Stimulated activated CD8-positive, alpha-beta memory T cell treated with anti-CD3 and anti-CD28 coated beads, Interleukin-2, amount 100 ng/mL, for 48 hours (primary cell): ENCODE measurements at regions not wholly inside any gene's neighbourhood (a gene's known extent, or its start where the extent isn't known, plus 50 kb on each side); places are given as distances from the start of the nearest gene placed in this dataset.

ENCODE experiments used
- DNase-seq, 2 donors: peaks; one replicate each; pipeline ENCODE4 v3.0.0-alpha.2; 2020; ENCODE audit warnings: low read depth in 2 of 2

- peak in 1 of 2 donors; percentile 0 for DNase-seq
Measured at GRCh38 chr3:107065094-107065861, 312.0 kb upstream of the CCDC54 start.

GRCh38 chr3:107067421-107067820, 309.8 kb upstream of the CCDC54 start:
- DNase-seq = no peak

DNA sequence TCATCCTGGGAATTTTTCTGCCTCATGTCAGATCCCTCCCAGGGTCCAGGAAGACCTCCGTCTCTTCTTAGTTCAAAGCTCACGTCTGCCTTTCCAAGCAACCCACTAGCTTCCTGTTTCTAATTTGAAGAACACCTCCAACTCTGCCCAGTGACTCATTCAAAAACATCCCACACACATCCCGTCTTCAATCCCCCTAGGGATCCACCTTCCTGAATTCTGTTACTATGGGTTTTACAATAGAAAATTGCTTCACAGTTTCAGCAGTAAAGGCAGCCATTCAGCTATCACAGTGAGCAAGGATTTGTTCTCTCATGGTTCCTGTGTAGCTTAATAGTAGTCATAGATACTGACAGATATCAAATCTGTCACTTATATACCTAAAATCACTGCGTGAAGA, 308.3 kb upstream of the CCDC54 start:
- no peak for DNase-seq

DNA sequence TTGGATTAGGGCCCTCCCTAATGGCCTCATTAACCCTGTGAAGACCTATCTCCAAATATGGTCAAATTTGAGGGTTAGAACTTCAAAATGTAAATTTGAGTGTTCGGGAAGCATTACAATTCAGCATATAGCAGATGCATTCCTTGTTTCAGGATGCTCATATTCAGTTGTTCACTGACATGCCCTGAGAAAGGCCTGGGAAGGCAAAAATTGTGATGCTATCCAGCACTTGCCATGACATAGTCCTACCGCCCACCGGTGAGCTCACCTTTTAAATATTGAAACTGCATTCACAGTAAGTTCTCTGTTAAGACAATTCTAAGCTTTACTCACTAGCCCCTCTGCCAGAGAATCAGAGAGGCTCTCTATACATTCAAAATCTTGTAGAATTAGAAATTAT, 300.3 kb upstream of the CCDC54 start:
- DNase-seq = no peak

DNA sequence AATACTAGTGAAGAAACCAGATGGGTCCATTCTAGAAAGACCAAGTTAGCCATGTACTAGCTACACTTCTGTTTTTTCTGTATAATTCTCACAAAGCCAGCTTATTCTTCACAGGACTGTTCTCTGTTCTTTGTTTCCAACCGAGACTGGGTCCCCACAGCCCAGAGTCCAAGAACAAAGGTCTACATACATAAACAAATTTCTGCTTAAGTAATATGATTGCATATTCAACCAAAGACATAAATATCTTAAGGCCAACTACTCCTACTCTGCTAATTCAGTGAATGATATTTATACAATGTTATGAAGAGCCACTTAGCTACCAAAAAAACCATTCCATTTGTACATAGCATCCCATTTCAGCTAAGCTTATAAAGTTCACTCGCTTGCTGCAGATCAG, 299.8 kb upstream of the CCDC54 start:
- no peak for DNase-seq

DNA sequence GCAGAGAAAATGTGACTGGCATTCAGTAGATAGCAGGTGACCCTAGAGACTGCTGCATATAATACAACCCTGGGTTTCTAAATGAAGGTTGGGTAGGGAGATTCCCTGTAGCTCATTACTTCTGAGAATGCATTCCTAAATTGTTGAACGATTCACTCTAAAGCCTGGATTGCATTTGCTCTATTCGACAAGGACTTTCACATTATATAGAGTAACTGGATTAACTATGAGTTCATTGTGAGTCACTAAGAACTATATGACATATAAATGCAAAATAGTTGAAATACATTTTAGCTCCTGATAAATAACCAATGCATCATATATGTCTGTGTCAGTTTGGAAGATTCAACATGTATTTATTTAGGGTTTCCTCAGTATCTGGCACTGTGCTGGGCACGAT, 294.7 kb upstream of the CCDC54 start:
- DNase-seq = no peak

DNA sequence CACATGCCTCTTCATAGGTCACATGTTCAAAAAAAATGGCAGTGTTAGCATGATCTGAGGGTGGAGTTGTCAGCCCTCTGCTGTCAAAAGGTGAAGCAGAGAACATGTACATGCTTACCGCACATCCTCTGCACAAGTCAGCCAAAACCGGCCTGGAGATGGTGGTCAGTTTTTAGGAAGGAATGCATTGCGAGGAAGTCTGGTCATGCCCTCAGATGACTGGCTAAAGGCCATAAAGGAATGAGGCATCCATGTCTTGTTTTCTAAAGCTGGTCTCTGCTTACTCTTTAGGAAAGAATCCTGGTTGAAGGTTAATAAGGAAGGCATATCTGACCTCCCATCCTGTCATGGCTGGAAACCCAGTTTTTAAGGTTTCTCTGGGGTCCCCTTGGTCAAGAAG, 292.0 kb upstream of the CCDC54 start:
- DNase-seq = no peak

- DNase-seq = no peak
Measured at GRCh38 chr3:107092121-107092520, 285.1 kb upstream of the CCDC54 start.

DNA sequence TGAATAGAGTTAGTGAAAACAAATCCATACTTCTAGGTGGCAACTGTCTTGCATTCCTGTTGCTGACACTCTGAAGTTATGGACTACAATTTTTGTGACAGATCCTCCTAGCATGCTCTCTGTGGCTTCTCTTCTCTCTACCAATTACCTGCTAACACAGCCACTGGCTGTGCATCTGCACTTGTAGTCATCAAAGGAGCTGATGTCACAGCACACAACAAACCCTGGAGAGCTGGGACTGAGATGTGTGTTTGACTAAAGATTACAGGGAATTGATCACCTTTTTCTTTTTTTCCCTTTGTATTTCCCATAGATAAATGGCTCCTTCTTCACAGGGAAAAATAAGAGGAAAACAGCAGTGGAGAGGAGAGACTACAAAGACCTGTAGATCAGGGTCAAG, 278.4 kb upstream of the CCDC54 start:
- DNase-seq = no peak

- DNase-seq = no peak
Measured at GRCh38 chr3:107100137-107100536, 277.1 kb upstream of the CCDC54 start.

DNA sequence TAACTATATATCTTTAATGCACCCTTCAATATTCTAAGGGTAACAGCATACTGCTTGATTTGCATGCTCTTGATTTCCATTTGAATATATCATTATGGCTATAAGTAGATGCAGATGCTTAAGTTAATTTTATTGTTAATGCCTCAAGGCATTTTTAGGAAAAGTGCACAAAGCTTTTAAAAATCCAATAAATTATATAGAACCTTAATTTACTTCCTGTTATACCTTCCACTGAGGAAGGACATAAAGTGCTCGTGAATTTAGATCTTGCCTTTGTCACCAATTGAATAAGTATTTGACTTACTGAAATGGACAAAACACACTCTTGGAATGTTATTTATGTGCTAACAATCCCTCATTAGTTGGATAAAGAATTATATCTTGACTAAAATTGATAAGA, 276.7 kb upstream of the CCDC54 start:
- DNase-seq = no peak

GRCh38 chr3:107103786-107104185, 273.5 kb upstream of the CCDC54 start:
- no peak for DNase-seq

GRCh38 chr3:107106316-107106715, 270.9 kb upstream of the CCDC54 start:
- no peak for DNase-seq

- DNase-seq = no peak
Measured at GRCh38 chr3:107106907-107107306, 270.3 kb upstream of the CCDC54 start.

- no peak for DNase-seq
Measured at GRCh38 chr3:107110596-107111305, 266.5 kb upstream of the CCDC54 start.

- no peak for DNase-seq
Measured at GRCh38 chr3:107111872-107112271, 265.4 kb upstream of the CCDC54 start.

GRCh38 chr3:107112356-107112755, 264.9 kb upstream of the CCDC54 start:
- DNase-seq = no peak

GRCh38 chr3:107116251-107116650, 261.0 kb upstream of the CCDC54 start:
- no peak for DNase-seq

- DNase-seq = no peak
Measured at GRCh38 chr3:107117156-107117555, 260.1 kb upstream of the CCDC54 start.

- DNase-seq = no peak
Measured at GRCh38 chr3:107117922-107118536, 259.2 kb upstream of the CCDC54 start.

DNA sequence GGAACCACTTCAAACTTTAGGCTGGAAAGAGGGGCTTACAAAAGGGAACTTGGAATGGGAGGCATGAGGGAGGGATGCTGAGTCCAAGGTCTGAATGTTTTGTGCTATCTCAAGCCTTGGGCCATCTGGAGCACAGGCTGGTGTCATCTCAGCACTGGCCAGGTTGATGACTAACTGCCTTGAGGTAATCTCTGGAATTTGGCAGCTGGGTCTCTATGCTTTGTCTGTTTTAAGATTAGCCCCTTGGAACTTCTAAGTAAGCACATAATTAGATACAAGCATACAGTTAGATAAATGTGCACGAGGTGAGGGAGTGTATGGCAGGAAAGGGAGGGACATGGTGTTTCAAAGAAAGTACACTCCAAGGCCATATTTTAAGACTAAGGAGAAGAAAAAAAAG, 252.4 kb upstream of the CCDC54 start:
- DNase-seq = no peak

DNA sequence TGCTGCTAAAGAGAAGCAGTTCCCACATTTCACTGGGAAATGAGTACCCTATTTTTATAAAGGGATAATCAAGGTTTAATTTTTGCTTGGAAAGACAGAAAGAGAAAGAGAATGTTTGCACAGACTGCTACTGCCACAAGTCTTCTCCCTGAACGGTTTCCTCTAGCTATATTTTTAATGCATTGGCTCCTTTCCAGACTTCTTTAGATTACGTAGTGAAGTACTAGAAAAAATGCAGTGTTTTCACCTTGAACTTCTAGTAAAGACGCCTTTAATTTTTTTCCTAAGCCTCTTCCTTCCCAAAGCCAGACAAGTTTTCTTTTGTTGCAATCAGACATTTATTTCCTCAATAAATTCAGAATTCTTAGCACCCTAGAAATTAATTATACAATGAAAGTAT, 248.3 kb upstream of the CCDC54 start:
- no peak for DNase-seq

DNA sequence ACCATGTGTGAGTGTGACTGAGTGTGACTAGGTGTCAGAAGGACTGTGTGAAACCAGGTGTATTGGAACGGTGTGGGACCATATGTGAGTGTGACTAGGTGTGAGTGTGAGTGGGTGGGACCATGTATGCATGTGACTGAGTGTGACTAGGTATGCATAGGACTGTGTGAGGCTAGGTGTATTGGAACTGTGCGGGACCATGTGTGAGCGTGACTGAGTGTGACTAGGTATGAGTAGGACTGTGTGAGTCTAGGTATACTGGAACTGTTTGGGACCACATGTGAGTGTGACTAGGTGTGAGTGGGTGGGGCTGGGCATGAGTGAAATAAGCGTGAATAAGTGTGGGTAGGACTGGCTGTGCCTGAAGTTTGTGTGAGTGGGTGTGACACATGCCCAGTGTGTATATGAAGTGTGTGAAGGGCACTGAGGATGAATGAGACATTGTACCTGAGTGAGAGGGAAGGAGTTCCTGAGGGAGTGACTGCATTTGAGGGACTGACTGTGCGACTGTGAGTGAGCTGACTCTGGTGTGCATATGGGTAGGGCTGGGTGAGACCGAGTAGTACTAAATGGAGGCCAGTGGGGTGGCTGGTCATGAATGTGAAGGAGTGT, 247.0 kb upstream of the CCDC54 start:
- DNase-seq = no peak
